Spleen (tissue), 11 donors: ENCODE measurements at regions not wholly inside any gene's neighbourhood (a gene's known extent, or its start where the extent isn't known, plus 50 kb on each side); places are given as distances from the start of the nearest gene placed in this dataset.

Source experiments
- DNase-seq: peaks from one replicate; pipeline ENCODE4 v3.0.0-alpha.2; 2020
- H3K27ac ChIP-seq, 8 donors: fragments of 200-600 bp; sonication (generic) in 7 of 8; 1 replicate in 4 of 8; 2 replicates in 4 of 8; pipeline versions ENCODE4 v1.5.0 to v1.8.0; 2016 to 2021; ENCODE audit warnings: inconsistent platforms in 4 of 8, mild to moderate bottlenecking in 4 of 8, moderate library complexity in 1 of 8
- H3K27me3 ChIP-seq, 7 donors: fragments of 200-600 bp; sonication (generic) in 6 of 7; replicated peaks in 1 of 7; 1 replicate in 4 of 7; 2 replicates in 3 of 7; pipeline versions ENCODE4 v1.5.0 to v1.8.0; 2016 to 2021; ENCODE audit warnings: inconsistent platforms in 3 of 7, mild to moderate bottlenecking in 1 of 7
- H3K36me3 ChIP-seq, 6 donors: fragments of 200-600 bp; sonication (generic) in 5 of 6; 1 replicate in 4 of 6; 2 replicates in 2 of 6; pipeline versions ENCODE4 v1.5.0 to v1.8.0; 2016 to 2021; ENCODE audit warnings: inconsistent platforms in 2 of 6
- H3K4me1 ChIP-seq, 6 donors: fragments of 200-600 bp; sonication (generic) in 5 of 6; 1 replicate in 3 of 6; 2 replicates in 3 of 6; pipeline versions ENCODE4 v1.5.0 to v1.8.0; 2016 to 2021; ENCODE audit warnings: inconsistent platforms in 3 of 6
- H3K4me3 ChIP-seq, 8 donors: fragments of 200-600 bp; sonication (generic) in 7 of 8; 1 replicate in 4 of 8; 2 replicates in 4 of 8; pipeline versions ENCODE4 v1.5.0 to v1.8.0; 2016 to 2021; ENCODE audit warnings: inconsistent platforms in 4 of 8, mild to moderate bottlenecking in 4 of 8, moderate library complexity in 2 of 8
- H3K9me3 ChIP-seq, 8 donors: fragments of 200-600 bp; sonication (generic) in 7 of 8; 1 replicate in 4 of 8; 2 replicates in 4 of 8; pipeline versions ENCODE4 v1.5.0 to v1.8.0; 2016 to 2021; ENCODE audit warnings: inconsistent platforms in 4 of 8
- CTCF ChIP-seq, 11 experiments: fragments of 200-600 bp in 7 of 11; fragments of 450-650 bp in 4 of 11; sonication (generic) in 4 of 11; IDR thresholded peaks in 8 of 11; conservative IDR thresholded peaks in 3 of 11; 1 replicate in 7 of 11; 2 replicates in 4 of 11; pipeline versions ENCODE4 v1.4.0 to v1.8.0; 2016 to 2021; ENCODE audit warnings: antibody characterized with exemption in 11 of 11, inconsistent platforms in 4 of 11, mild to moderate bottlenecking in 1 of 11
- POLR2A ChIP-seq, 3 donors: fragments of 450-650 bp; IDR thresholded peaks; one replicate each; pipeline ENCODE4 v1.5.1; 2017; ENCODE audit warnings: antibody characterized with exemption in 3 of 3, mild to moderate bottlenecking in 1 of 3
- POLR2AphosphoS5 ChIP-seq, 3 donors: sonication (generic); formaldehyde crosslinking; IDR thresholded peaks; one replicate each; pipeline ENCODE4 v1.5.1; 2017; ENCODE audit warnings: antibody characterized with exemption in 3 of 3
- WGBS, 5 donors: extraction: QIAGEN DNeasy Blood & Tissue Kit in 3 of 5; methylation state at CpG; one replicate each; pipeline versions ENCODE4 v1.1.5 to v1.1.7; 2013 to 2018; 5-methylcytosine and 5-hydroxymethylcytosine counted together
- intact Hi-C: fragments of 100-400 bp; cut with DNase I; formaldehyde crosslinking; loops from one replicate; pipeline ENCODE4 v1.15.0; 2023; ENCODE audit warnings: low total_unique reads
- donor health status: healthy with polysubstance abuse.
- donor health status: DM: no; HTN: no; CAD: no; lungs with moderate emphysema.
- donor health status: DM: no; HTN: no; CAD: no.
- donor health status: Bipolar disorder and iron deficiency.
- donor health status: healthy.
- donor health status: DM: no; HTN: no; CAD: no.
- donor health status: DM: yes; HTN: yes; CAD: no.

- Histone ChIP-seq H3K27me3 (no peaks in the 10 kb centered on the region), H3K36me3 (no peaks in the 10 kb centered on the region), H3K4me3 (no peak overlapping the region), H3K27ac (no peak overlapping the region), H3K9me3 (no peaks in the 10 kb centered on the region), H3K4me1 (no peaks in the 10 kb centered on the region)
- TF ChIP-seq CTCF (IDR thresholded peaks at IDR 0.05 in 8 of 11, conservative IDR thresholded peaks at IDR 0.05 in 3 of 11), result no peak
- TF ChIP-seq POLR2AphosphoS5 (IDR thresholded peaks at IDR 0.05), result no peak
- TF ChIP-seq POLR2A (IDR thresholded peaks at IDR 0.05), result no peak
- no peak for DNase-seq
- WGBS, 5 donors, result 83 to 95% (median 90%) methylated on average over 2 of the region's 2 CpGs
- intact Hi-C loops, result no loop called here
Measured at GRCh38 chr20:11158589-11158988, 484.8 kb upstream of the JAG1 start.

- Histone ChIP-seq H3K4me1 (no peaks in the 10 kb centered on the region), H3K27me3 (no peaks in the 10 kb centered on the region), H3K36me3 (no peaks in the 10 kb centered on the region), H3K27ac (peak overlapping the region in 1 of 8 donors; percentile 27), H3K9me3 (no peaks in the 10 kb centered on the region), H3K4me3 (no peak overlapping the region)
- TF ChIP-seq POLR2A (IDR thresholded peaks at IDR 0.05) (no peak), POLR2AphosphoS5 (IDR thresholded peaks at IDR 0.05) (no peak), CTCF (IDR thresholded peaks at IDR 0.05 in 8 of 11, conservative IDR thresholded peaks at IDR 0.05 in 3 of 11) (no peak)
- WGBS, 5 donors, result 29 to 40% (median 34%) methylated on average over 6 of the region's 6 CpGs
- intact Hi-C loops, result no loop called here
- no peak for DNase-seq
Measured at GRCh38 chr20:11159728-11160127, 485.9 kb upstream of the JAG1 start.

- H3K4me1 ChIP-seq, result no peaks in the 10 kb centered on the region
- H3K27me3 ChIP-seq, result no peaks in the 10 kb centered on the region
- H3K9me3 ChIP-seq, result no peaks in the 10 kb centered on the region
- H3K36me3 ChIP-seq, result no peaks in the 10 kb centered on the region
- DNase-seq, result no peak
- 80 to 87% (median 84%) methylated on average over 4 of the region's 4 CpGs for WGBS, 5 donors
- TF ChIP-seq CTCF (IDR thresholded peaks at IDR 0.05 in 8 of 11, conservative IDR thresholded peaks at IDR 0.05 in 3 of 11), result no peak
- no peak for TF ChIP-seq POLR2A (IDR thresholded peaks at IDR 0.05)
- TF ChIP-seq POLR2AphosphoS5 (IDR thresholded peaks at IDR 0.05), result no peak
- intact Hi-C loops, result no loop called here
- H3K27ac ChIP-seq, result no peak overlapping the region
- H3K4me3 ChIP-seq, result no peak overlapping the region
Measured at GRCh38 chr20:11162026-11162775, 488.4 kb upstream of the JAG1 start.

- Histone ChIP-seq H3K4me1 (no peaks in the 10 kb centered on the region), H3K4me3 (no peak overlapping the region), H3K27ac (no peak overlapping the region), H3K9me3 (no peaks in the 10 kb centered on the region), H3K27me3 (no peaks in the 10 kb centered on the region), H3K36me3 (no peaks in the 10 kb centered on the region)
- intact Hi-C loops, result no loop called here
- no peak for TF ChIP-seq POLR2AphosphoS5 (IDR thresholded peaks at IDR 0.05)
- TF ChIP-seq POLR2A (IDR thresholded peaks at IDR 0.05), result no peak
- no peak for TF ChIP-seq CTCF (IDR thresholded peaks at IDR 0.05 in 8 of 11, conservative IDR thresholded peaks at IDR 0.05 in 3 of 11)
- DNase-seq, result no peak
- WGBS, 5 donors, result 35 to 75% (median 53%) methylated on average over 1 of the region's 1 CpG
Measured at GRCh38 chr20:11165789-11166188, 492.0 kb upstream of the JAG1 start.
